Naive thymus-derived CD4-positive, alpha-beta T cell (primary cell): ENCODE measurements at regions not wholly inside any gene's neighbourhood (a gene's known extent, or its start where the extent isn't known, plus 50 kb on each side); places are given as distances from the start of the nearest gene placed in this dataset.
"Not testable (repeated sequence)": the region's sequence is repeated elsewhere in the genome, so short reads cannot be mapped to it uniquely, and the experiment has no call there.

ENCODE experiments used
- ATAC-seq: fragments of 150-1000 bp; cut with Tn5 transposase; 2 replicates; pipeline ENCODE4 v1.10.0; 2021; ENCODE audit warnings: mild to moderate bottlenecking, moderate library complexity
- CTCF ChIA-PET: fragments of 350-600 bp; sonication (Branson Sonifier 250); formaldehyde crosslinking; loops from one replicate; lab custom pipeline; 2021; ENCODE audit warnings: antibody characterized with exemption; lab: Charles Lee
- POLR2A ChIA-PET: fragments of 350-600 bp; sonication (Branson Sonifier 250); formaldehyde crosslinking; loops from one replicate; lab custom pipeline; 2021; ENCODE audit warnings: antibody characterized with exemption, inconsistent platforms; lab: Charles Lee
- DNase-seq, 9 donors: peaks; one replicate each; pipeline versions ENCODE4 v3.0.0 to v3.0.0-alpha.2; 2020 to 2022; ENCODE audit warnings: mixed read lengths in 1 of 9
- H3K27ac ChIP-seq: one replicate; pipeline ENCODE4 v1.7.0; 2013; ENCODE audit warnings: mild to moderate bottlenecking, low read depth, low read length, moderate library complexity
- H3K27me3 ChIP-seq, 2 donors: one replicate each; pipeline ENCODE4 v1.7.0; 2013; ENCODE audit warnings: low read length in 2 of 2, mild to moderate bottlenecking in 2 of 2, moderate library complexity in 2 of 2; ENCODE audit not compliant: control insufficient read depth in 2 of 2, insufficient read depth in 2 of 2
- H3K36me3 ChIP-seq, 3 experiments: 1 replicate in 2 of 3; 2 replicates in 1 of 3; pipeline ENCODE4 v1.7.0; 2013; ENCODE audit warnings: low read length in 3 of 3, mild to moderate bottlenecking in 3 of 3, moderate library complexity in 1 of 3; ENCODE audit not compliant: insufficient read depth in 3 of 3, control insufficient read depth in 2 of 3
- H3K4me1 ChIP-seq, 2 donors: one replicate each; pipeline ENCODE4 v1.7.0; 2013; ENCODE audit warnings: low read length in 2 of 2, mild to moderate bottlenecking in 2 of 2, moderate library complexity in 1 of 2; ENCODE audit not compliant: control insufficient read depth in 2 of 2, insufficient read depth in 2 of 2
- H3K4me3 ChIP-seq: 2 replicates; pipeline ENCODE4 v1.7.0; 2013; ENCODE audit warnings: mild to moderate bottlenecking, low read length
- H3K9me3 ChIP-seq, 3 experiments: 1 replicate in 2 of 3; 2 replicates in 1 of 3; pipeline ENCODE4 v1.7.0; 2013; ENCODE audit warnings: low read length in 3 of 3; ENCODE audit not compliant: control insufficient read depth in 2 of 3
- H3K27ac Mint-ChIP-seq, 9 donors: one replicate each; pipeline ENCODE4 v1.8.0; 2020 to 2022; ENCODE audit warnings: mixed read lengths in 9 of 9, mild to moderate bottlenecking in 8 of 9, moderate library complexity in 5 of 9, inconsistent platforms in 2 of 9
- H3K27me3 Mint-ChIP-seq, 5 donors: one replicate each; pipeline ENCODE4 v1.8.0; 2021 to 2022; ENCODE audit warnings: mixed read lengths in 5 of 5, mild to moderate bottlenecking in 1 of 5
- H3K36me3 Mint-ChIP-seq, 5 donors: one replicate each; pipeline ENCODE4 v1.8.0; 2020 to 2022; ENCODE audit warnings: mixed read lengths in 5 of 5, mild to moderate bottlenecking in 3 of 5, inconsistent platforms in 1 of 5
- H3K4me1 Mint-ChIP-seq, 7 donors: one replicate each; pipeline ENCODE4 v1.8.0; 2020 to 2022; ENCODE audit warnings: mixed read lengths in 7 of 7, mild to moderate bottlenecking in 3 of 7, inconsistent platforms in 1 of 7
- H3K4me3 Mint-ChIP-seq, 10 donors: one replicate each; pipeline ENCODE4 v1.8.0; 2020 to 2022; ENCODE audit warnings: mild to moderate bottlenecking in 10 of 10, mixed read lengths in 10 of 10, moderate library complexity in 6 of 10, inconsistent platforms in 2 of 10
- H3K9me3 Mint-ChIP-seq, 11 donors: one replicate each; pipeline ENCODE4 v1.8.0; 2020 to 2022; ENCODE audit warnings: mixed read lengths in 11 of 11, mild to moderate bottlenecking in 4 of 11, inconsistent platforms in 1 of 11, moderate library complexity in 1 of 11
- intact Hi-C, 2 donors: fragments of 100-400 bp; cut with micrococcal nuclease; formaldehyde crosslinking; loops; one replicate each; pipeline ENCODE4 v1.15.1; 2023

GRCh38 chr20:40880063-40880728 is 148.4 kb upstream of the TOP1 start:
- Histone ChIP-seq H3K4me1 (peaks cover 16 to 18% of the 10 kb centered on the region in 2 donors), H3K27ac (no peak overlapping the region), H3K9me3 (peaks cover 0 to 17% (median 3%) of the 10 kb centered on the region in 3 experiments), H3K4me3 (no peak overlapping the region), H3K36me3 (no peaks in the 10 kb centered on the region), H3K27me3 (no peaks in the 10 kb centered on the region)
- peaks cover 0 to 27% (median 15%) of the 10 kb centered on the region in 11 donors for H3K9me3 Mint-ChIP-seq
- H3K4me1 Mint-ChIP-seq: peaks cover 9 to 33% (median 27%) of the 10 kb centered on the region in 7 donors
- H3K27ac Mint-ChIP-seq: peak overlapping the region in 1 of 9 donors; percentile 72
- ChIA-PET POLR2A (no interaction called here), CTCF (no interaction called here)
- H3K4me3 Mint-ChIP-seq: no peak overlapping the region
- peaks cover 0 to 6% (median 0%) of the 10 kb centered on the region in 5 donors for H3K27me3 Mint-ChIP-seq
- intact Hi-C loops: no loop called here
- no peak for DNase-seq
- H3K36me3 Mint-ChIP-seq: peaks cover 3 to 9% (median 6%) of the 10 kb centered on the region in 5 donors
- ATAC-seq: no peak

GRCh38 chr20:40880729-40881109 is 147.9 kb upstream of the TOP1 start:
- Histone ChIP-seq H3K27me3 (no peaks in the 10 kb centered on the region), H3K27ac (no peak overlapping the region), H3K4me3 (no peak overlapping the region), H3K9me3 (peaks cover 0 to 17% (median 3%) of the 10 kb centered on the region in 3 experiments), H3K36me3 (no peaks in the 10 kb centered on the region), H3K4me1 (peaks cover 16 to 18% of the 10 kb centered on the region in 2 donors)
- Mint-ChIP-seq H3K27ac (peak overlapping the region in 1 of 9 donors; percentile 72), H3K4me3 (no peak overlapping the region), H3K36me3 (peaks cover 3 to 12% (median 6%) of the 10 kb centered on the region in 5 donors), H3K27me3 (peaks cover 0 to 6% (median 0%) of the 10 kb centered on the region in 5 donors), H3K4me1 (peaks cover 9 to 34% (median 27%) of the 10 kb centered on the region in 7 donors), H3K9me3 (peaks cover 0 to 27% (median 17%) of the 10 kb centered on the region in 11 donors)
- ChIA-PET CTCF (no interaction called here), POLR2A (no interaction called here)
- ATAC-seq: no peak
- intact Hi-C loops: no loop called here
- no peak for DNase-seq

- Mint-ChIP-seq H3K4me1 (peaks cover 9 to 35% (median 27%) of the 10 kb centered on the region in 7 donors), H3K9me3 (peaks cover 0 to 27% (median 17%) of the 10 kb centered on the region in 11 donors), H3K27me3 (peaks cover 0 to 6% (median 0%) of the 10 kb centered on the region in 5 donors), H3K4me3 (peak overlapping the region in 9 of 10 donors; percentile 21 to 65 (median 51)), H3K27ac (peak overlapping the region in 7 of 9 donors; percentile 7 to 87 (median 78)), H3K36me3 (peaks cover 3 to 14% (median 6%) of the 10 kb centered on the region in 5 donors)
- intact Hi-C loops: no loop called here
- H3K27me3 ChIP-seq: no peaks in the 10 kb centered on the region
- peaks cover 16 to 18% of the 10 kb centered on the region in 2 donors for H3K4me1 ChIP-seq
- H3K4me3 ChIP-seq: no peak overlapping the region
- ChIA-PET CTCF (no interaction called here), POLR2A (no interaction called here)
- no peak overlapping the region for H3K27ac ChIP-seq
- DNase-seq (peak in 3 of 9 donors; percentile 7 to 15 (median 11)), ATAC-seq (peak; percentile 52)
- H3K36me3 ChIP-seq: no peaks in the 10 kb centered on the region
- peaks cover 0 to 17% (median 3%) of the 10 kb centered on the region in 3 experiments for H3K9me3 ChIP-seq
Observed at GRCh38 chr20:40882152-40882551, 146.5 kb upstream of the TOP1 start.

GRCh38 chr20:40883097-40883496 is 145.5 kb upstream of the TOP1 start:
- H3K9me3 Mint-ChIP-seq: peaks cover 0 to 26% (median 14%) of the 10 kb centered on the region in 11 donors
- peaks cover 0 to 17% (median 3%) of the 10 kb centered on the region in 3 experiments for H3K9me3 ChIP-seq
- H3K36me3 ChIP-seq: no peaks in the 10 kb centered on the region
- H3K4me1 Mint-ChIP-seq: peaks cover 9 to 35% (median 27%) of the 10 kb centered on the region in 7 donors
- H3K4me3 Mint-ChIP-seq: peak overlapping the region in 5 of 10 donors; percentile 13 to 59 (median 21)
- no peak overlapping the region for H3K4me3 ChIP-seq
- peaks cover 3 to 14% (median 6%) of the 10 kb centered on the region in 5 donors for H3K36me3 Mint-ChIP-seq
- intact Hi-C loops: no loop called here
- no peak overlapping the region for H3K27ac ChIP-seq
- H3K27me3 ChIP-seq: no peaks in the 10 kb centered on the region
- peak overlapping the region in 3 of 9 donors; percentile 30 to 73 (median 69) for H3K27ac Mint-ChIP-seq
- DNase-seq (no peak), ATAC-seq (no peak)
- H3K27me3 Mint-ChIP-seq: peaks cover 0 to 2% (median 0%) of the 10 kb centered on the region in 5 donors
- CTCF ChIA-PET: no interaction called here
- H3K4me1 ChIP-seq: peaks cover 16 to 18% of the 10 kb centered on the region in 2 donors
- POLR2A ChIA-PET: no interaction called here

GRCh38 chr20:40887105-40887504 is 141.5 kb upstream of the TOP1 start:
- DNase-seq: no peak
- no peak overlapping the region for H3K4me3 Mint-ChIP-seq
- Histone ChIP-seq H3K27me3 (no peaks in the 10 kb centered on the region), H3K4me3 (no peak overlapping the region), H3K36me3 (no peaks in the 10 kb centered on the region), H3K4me1 (peaks cover 8 to 11% of the 10 kb centered on the region in 2 donors), H3K9me3 (no peaks in the 10 kb centered on the region), H3K27ac (no peak overlapping the region)
- H3K9me3 Mint-ChIP-seq: peaks cover 0 to 4% (median 0%) of the 10 kb centered on the region in 11 donors
- POLR2A ChIA-PET: no interaction called here
- intact Hi-C loops: no loop called here
- peaks cover 2 to 28% (median 17%) of the 10 kb centered on the region in 7 donors for H3K4me1 Mint-ChIP-seq
- H3K27me3 Mint-ChIP-seq: peaks cover 0 to 7% (median 0%) of the 10 kb centered on the region in 5 donors
- ATAC-seq: no peak
- H3K36me3 Mint-ChIP-seq: peaks cover 0 to 4% (median 0%) of the 10 kb centered on the region in 5 donors
- CTCF ChIA-PET: no interaction called here
- H3K27ac Mint-ChIP-seq: no peak overlapping the region

GRCh38 chr20:40889266-40889665 is 139.4 kb upstream of the TOP1 start:
- H3K27ac ChIP-seq, ATAC-seq, H3K4me3 Mint-ChIP-seq, H3K9me3 ChIP-seq, CTCF ChIA-PET, POLR2A ChIA-PET, DNase-seq, H3K4me3 ChIP-seq, intact Hi-C loops, H3K36me3 ChIP-seq, H3K36me3 Mint-ChIP-seq, H3K27me3 ChIP-seq, H3K9me3 Mint-ChIP-seq, H3K4me1 ChIP-seq: not testable (repeated sequence)
- Mint-ChIP-seq H3K27me3 (peaks cover 0 to 18% (median 0%) of the 10 kb centered on the region in 5 donors), H3K4me1 (peaks cover 0 to 11% (median 0%) of the 10 kb centered on the region in 7 donors), H3K27ac (peak overlapping the region in 1 of 9 donors; percentile 38)
